HG03378 (cell line): ENCODE measurements at regions not wholly inside any gene's neighbourhood (a gene's known extent, or its start where the extent isn't known, plus 50 kb on each side); places are given as distances from the start of the nearest gene placed in this dataset.

Experiments
- ATAC-seq: cut with Tn5 transposase; IDR thresholded peaks from one replicate; pipeline ENCODE4 v1.9.1; 2021; ENCODE audit warnings: mild to moderate bottlenecking, moderate library complexity; ENCODE audit not compliant: unreplicated experiment

DNA sequence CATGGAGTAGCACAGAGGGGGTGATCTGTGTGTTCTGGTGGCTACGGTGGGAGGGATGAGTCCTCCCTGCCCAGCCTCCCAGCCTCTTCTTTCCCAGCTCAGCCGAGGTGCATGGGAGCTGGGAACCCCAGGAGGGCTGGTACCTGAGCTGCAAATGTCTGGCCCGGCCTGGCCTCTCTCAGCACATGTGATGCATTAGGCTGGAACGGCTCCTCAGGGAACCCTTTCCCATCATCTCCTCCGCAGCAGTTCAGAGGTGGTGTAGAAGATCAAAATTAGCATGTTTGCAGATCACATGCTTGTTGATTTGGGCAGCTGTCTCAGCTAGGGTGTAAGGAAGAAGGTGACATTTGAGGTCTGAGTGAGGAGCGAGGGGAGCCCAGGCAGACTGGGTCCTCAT is 126.6 kb downstream of the EMX2 start:
- no peak for ATAC-seq

DNA sequence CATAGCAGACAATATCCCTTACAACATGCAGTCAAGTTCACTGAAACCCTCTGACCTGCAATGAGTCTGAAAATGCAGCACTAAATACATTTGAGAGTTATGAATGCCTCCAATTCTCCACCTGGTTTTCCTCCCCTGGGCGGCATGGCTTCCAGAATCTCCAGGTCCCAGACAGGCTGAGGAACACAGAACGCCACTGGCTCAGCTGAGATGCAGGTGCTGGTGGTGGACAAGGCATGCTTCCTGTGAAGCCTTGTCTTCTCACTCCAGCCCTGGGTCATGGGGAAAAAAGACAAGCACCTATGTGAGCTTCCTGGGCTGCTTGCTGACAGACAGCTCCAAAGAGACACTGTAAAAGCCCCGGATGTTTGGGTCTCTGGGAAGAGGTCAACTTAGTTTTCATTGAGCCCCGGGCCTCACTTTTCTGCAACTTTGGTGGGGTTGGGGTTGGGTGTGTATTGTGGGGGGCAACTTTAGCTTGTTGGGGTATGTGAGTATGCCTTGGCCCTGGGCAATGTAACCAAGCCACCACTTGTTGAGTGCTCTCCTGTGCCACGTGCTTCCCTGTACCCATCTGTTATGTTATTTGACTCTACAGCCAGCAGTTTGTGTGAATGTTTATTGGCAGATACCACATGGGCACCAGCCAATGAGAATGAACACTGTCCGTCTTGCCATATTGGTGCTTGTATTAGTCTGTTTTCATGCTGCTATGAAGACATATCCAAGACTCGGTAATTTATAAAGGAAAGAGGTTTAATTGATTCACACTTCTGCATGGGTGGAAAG is 127.8 kb downstream of the EMX2 start:
- no peak for ATAC-seq

DNA sequence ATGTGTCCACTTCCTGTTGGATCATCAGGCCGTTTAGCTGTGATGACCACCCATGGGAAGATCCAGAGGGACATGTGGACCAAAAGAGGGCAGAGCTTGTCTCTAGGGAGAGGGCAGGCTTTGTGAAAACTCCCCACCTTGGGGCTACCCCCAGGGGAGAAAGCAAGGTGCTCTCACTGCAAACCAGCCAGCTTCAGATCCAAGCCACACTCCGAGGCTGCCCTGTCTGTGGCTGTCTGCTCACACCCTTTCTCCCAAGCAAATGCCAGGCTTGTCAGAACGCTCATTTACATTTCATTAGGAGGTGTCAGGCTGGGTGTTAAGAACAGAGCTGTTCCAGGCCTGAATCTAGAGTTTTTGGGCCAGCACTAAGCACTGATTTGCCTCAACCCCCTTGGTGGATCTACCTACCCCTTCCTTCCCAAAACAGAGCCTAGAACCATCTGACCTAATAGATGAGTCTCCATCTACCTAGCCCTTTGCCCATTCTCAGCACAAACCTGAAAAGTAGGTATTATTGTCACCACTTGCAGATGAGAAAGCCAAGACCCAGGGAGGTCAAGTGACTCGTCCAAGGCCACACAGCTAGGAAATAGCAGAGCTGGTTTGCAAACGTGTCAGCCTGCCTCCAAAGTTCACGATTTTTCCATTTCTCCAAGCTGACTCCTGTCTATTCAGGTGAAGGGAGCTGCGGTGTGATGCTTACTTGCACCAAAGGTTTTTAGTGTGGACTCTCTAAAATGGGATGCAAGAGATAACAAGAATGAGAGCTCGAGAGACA is 130.9 kb downstream of the EMX2 start:
- no peak for ATAC-seq

DNA sequence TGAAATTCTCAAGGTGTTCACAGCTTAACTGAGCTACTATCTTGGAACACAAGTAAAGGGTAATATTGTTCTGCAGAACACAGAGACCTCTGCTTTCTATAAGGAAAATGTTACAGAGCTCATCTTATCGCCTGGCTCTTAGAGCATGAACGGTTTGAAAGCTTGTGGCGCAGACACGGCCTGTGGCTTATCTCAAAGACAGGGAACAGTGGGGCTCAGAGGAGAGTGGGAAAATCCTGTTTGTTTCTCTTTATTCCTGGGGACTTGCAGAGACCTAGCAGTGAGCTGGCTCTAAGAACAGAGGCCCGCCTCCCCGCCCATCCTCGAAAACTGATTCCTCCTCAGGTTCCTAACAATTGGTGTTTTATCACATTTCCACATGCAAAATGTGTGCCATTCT is 131.7 kb downstream of the EMX2 start:
- no peak for ATAC-seq

DNA sequence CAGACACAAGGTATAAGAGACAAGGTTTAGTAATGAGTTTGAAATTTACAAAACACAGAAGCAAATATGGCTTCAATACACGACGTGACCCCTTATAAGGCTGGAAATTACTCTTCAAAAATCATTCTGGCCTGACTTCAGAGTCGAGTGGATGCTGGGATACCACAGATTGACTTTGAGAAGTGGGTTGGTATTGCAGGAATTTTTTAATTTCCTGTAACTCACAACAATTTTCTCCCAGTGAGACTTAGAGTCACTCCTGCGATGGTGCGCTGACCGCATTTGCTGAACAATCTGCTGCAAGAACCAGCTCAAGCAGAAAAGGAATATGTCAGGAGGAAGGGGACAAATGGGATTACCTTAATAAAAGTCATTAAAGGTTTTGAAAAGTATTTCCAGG is 132.1 kb downstream of the EMX2 start:
- ATAC-seq: no peak

DNA sequence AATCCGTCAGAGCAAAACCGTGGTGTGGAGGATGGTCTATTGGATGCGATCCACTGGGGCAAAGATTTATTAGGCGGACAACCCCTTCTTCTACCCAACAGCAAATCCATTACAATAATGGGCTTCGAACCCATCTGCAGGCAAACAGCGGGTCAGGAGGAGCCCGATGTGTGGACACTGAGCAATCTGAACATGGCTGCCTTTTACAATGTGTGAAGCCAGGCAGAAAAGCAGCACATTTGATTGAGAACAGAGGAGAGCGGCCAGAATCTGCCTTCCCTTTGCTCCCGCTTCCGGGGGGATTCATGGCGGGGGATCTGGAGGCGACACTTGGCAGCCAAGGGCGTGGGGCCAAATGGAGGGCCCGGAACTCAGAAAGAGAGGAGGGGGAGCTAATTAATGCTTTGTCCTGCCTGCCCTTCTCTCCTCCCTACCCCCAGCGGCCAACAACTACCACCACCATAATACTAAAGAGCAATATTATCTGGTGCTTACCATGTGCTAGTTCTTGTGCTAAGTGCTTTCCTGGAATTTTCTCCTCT is 133.0 kb downstream of the EMX2 start:
- no peak for ATAC-seq

DNA sequence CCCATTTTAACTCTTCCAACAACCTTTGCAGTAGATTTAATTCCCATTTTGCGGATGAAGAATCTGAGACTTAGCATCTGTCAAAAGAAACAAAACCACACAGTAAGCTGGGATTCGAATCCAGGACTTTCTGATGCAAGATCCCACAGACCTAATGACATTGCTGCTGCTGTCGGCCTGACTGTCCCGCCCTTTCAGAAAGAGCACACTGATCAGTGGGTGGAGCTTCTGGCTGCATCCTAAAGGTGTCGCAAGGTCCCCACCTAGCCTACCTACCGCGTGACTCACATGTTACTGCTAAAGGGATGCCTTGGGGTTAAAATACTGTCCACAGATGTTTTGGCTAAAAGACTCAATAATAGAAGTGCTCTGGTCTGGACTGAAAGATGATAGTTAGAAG is 134.7 kb downstream of the EMX2 start:
- ATAC-seq: no peak

DNA sequence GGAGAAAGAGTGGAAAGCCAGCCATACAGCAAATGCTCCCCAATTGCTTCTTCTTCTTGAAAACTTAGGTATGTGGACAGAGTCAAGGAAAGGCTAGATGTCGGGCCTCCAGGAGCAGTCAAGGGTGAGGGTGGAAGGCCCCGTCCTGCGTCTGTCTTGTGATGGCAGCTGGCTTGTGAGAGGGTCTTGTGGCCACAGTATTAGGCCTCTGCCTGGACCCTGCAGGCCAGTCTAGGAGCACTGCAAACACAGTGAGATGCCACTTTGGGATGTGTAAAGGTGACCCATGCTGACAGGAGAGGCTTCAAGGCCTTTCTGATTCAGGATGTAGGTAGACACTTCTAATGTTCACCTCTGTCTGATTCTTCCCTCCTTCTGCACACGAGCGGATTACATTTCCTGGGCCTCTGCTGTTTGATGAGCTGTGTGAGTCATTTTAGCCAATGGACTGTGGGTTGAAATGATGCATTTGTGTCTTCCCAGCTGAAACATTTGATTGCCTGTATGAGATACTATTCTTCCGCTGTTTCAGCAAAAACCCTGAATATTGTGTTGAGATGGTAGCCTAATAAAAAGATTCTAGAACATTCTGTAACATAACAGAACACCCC is 135.4 kb downstream of the EMX2 start:
- ATAC-seq: no peak

DNA sequence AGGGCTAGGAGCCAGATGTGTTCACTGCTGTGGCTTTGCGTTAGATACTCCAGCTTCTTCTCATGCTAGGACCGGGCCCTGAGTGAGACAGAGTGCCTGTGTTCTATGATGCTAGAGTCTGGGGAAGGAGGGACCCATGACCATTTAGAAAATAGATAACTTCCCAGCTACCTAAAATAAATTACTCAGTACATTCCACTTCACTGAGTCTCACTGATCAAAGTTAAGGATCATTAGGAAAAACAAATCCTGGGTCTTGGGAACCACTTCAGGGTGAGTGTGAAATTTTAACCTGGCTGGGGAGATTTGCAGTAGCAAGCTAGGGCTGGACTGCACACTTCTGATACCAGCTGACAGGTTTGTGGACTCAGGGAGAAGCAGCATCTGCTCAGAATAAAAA is 138.1 kb downstream of the EMX2 start:
- no peak for ATAC-seq

DNA sequence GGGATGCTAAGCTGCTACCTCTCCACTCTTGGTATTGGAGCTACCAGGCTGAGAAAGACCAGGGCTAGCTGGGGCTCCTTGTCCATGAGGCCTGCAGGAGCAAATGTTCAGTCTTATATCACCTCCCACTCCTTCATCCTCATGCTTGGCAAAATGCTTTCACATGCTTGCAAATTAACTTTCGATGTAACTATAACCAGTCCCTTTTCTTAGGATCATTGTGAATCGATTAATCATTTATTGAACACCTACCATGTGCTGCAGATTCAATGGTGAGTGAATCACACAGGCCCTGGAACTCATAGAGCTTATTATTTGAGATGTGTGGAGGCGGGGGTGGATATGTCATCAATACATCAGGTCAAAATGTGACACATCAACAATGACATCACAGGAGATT is 138.6 kb downstream of the EMX2 start:
- no peak for ATAC-seq

DNA sequence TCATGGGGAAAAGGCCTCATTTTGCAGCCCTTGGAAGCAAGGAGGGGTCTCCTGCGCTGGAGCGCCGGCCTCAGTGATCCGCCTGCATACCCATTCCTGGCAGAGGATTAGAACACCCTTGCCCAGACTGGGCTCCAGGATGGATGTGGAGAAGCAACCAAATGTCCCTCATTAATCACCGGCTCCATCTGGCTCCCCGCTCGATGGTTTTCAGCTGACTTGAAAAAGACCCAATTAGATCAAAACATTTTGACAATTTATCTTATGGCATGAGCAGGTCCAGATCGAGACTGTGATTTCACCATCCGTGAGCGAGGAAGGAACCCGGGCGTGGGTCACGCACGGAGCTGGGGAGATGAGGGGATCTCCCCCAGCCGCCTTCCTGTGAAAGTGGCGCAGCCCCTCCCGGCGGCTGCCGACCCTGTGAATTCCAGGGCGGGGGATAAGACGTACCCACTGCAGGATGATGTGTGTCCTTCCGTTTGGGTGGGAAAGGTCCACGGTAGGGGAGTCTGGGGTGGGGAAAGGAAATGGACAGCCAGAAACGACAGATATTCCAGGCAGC is 141.6 kb downstream of the EMX2 start:
- ATAC-seq: no peak

DNA sequence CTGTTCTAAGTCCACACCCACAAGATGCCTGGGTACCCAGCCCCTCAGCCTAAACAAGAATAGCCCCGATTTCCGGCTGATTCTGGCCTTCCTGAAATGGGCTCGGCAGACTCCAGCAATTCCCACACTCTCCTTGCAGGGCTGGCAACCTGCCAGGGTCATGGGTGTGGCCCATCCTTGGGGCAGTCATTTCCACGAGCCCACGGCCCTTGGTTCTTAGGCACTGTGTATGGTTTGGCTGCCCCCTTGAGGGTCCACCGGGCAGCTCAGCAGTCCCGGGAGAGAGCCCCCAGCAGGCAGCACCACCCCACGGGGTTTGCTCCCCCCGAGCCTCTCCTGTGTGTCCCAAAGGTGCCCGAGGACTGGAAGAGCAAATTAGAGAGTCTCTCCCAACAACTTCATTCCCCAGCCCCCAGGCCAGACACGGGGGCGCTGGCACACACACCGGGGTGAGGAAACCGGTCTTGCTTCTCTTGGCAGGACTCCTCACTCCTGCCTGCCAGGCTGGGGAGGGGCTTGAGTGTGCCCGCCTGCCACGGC is 142.2 kb downstream of the EMX2 start:
- no peak for ATAC-seq

DNA sequence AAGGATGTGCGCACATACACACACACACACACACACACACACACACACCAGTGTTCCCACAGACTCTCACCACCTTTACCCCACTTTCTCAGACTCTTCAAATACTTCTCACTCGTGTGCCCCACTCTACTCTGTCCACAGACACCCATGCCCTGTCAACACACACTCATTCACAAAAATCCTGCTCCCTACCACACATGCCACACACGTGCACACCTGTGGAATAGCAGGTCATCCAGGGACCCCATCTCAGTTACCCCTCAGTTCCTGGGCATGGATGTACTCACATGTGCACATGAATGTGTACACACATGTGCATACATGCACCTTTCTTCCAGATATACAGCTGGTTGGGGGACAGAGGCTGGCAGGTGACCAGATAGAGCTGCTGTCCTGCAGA is 142.9 kb downstream of the EMX2 start:
- no peak for ATAC-seq

DNA sequence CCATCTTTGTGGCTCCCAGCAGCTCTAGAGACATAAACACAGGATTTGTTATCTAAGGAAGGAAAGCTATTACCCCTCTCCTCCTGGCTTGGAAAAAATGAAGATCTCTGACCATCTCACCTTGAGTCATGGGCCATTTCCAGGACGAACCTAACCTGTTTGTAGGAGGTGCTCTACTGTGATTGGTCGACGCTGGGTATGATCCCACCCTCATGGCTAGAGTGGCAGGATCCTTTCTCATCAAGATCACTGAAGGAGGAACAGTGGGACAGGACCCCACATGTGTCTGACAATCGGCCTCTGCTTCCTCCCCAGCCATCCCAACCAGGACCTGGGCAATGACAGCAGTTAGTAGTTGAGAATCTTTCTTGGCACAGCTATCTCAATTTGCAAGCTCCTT is 144.1 kb downstream of the EMX2 start:
- no peak for ATAC-seq

DNA sequence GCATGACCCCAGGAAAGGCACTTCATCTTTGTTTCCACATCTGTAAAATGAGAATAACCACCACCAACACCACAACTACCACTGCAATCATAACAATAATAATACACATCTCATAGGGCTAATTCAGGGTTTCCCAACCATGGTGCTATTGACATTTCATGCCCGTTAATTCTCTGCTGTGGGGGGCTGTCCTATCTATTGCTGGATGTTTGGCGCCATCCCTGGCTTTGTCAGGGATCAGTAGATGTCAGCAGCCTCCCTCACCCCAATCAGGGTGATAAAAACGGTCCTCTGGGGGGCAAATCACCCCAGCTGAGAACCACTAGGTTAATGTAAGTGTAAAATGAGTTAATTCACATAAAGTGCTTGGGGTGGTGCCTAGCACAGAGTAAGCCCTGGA is 145.8 kb downstream of the EMX2 start:
- no peak for ATAC-seq

DNA sequence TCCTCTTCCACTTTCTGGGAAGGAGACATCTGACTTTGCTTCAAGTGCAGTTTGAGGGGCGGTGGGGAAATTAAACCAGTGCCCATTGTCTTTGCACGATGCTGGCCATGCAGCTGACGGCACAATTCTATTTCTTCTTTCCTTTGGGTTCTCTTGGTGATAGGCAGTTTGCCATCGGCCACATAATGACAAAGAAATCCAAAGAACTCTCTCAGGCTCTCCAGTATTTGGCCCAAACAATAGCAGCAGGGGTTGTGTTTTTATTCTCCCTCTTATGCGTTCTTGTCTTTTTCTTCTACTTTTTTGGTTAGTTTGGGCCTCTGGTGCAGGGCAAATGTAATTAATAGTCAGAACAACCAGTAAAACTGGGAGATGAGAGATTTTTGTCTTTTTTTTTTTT is 147.0 kb downstream of the EMX2 start:
- no peak for ATAC-seq

DNA sequence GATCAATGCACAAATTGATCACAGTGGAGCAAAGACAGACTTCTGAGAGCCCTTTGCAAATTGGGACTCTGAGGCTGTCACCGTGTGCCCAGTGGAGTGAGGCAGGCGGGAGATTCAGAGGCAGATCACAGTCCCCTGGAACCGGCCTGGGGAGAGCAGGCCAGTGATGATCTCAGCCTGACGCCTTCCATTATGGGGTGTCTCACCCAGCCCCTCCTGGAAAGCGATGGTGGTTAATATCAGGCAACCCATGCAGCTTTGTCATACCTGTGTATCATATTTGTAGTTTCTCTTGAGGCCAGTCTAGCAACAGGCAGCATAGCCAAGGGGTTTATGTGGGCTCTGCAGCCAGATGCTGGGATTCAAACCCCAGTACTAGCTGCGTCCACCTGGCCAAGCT is 147.8 kb downstream of the EMX2 start:
- ATAC-seq: no peak

DNA sequence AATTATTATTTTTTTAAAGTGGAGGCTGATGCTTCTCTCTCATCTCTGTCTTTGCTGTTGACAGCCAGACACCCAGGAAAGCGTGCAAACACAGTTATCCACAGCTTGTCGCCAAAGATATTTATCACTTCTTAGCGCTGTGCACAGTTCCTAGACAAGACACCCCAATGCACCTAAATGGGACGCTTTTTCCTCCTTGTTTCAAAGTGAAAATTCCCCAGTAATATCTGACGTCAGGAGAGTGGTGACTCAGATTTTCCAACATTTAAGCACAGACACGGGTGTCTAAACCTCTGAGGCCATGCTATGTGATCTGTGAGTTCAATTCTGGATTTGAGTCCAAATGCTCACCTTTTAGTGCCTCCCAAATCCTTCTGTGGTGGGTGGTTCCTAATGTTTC is 151.6 kb downstream of the EMX2 start:
- no peak for ATAC-seq

DNA sequence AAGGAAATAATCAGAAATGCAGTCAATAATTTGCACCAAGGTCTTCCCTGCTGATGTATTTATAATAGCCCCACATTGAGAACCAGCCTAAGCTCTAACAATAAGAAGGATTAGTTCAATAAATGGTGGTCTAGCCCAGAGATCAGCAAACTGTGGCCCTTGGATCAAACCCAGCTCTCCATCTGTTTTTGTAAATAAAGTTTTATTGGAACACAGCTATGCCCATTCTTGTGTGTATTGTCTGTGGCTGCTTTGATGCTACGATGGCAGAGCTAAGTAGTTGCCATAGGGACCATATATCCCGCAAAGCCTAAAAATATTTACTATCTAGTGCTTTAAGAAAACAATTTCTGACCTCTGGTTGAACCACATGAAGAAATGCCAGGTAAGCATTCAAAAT is 154.9 kb downstream of the EMX2 start:
- ATAC-seq: no peak

DNA sequence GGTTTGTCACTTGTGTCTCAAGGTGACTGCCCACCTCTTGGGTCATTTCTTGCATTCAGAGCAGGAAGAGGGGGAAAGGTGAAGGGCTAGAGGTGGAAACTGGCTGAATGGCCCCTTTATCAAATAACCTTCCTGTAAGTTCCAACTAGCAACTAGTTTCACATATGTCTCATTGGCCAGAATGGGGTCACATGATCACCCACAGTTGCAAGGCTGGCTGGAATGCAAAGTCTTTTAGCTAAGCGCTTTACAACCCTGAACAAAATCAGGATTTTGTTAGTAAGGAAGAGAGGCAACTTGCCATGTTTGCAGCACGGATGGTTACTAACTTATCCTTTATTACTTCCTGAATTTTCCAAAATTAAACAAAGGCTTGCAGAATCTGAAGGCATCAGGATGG is 156.3 kb downstream of the EMX2 start:
- no peak for ATAC-seq

DNA sequence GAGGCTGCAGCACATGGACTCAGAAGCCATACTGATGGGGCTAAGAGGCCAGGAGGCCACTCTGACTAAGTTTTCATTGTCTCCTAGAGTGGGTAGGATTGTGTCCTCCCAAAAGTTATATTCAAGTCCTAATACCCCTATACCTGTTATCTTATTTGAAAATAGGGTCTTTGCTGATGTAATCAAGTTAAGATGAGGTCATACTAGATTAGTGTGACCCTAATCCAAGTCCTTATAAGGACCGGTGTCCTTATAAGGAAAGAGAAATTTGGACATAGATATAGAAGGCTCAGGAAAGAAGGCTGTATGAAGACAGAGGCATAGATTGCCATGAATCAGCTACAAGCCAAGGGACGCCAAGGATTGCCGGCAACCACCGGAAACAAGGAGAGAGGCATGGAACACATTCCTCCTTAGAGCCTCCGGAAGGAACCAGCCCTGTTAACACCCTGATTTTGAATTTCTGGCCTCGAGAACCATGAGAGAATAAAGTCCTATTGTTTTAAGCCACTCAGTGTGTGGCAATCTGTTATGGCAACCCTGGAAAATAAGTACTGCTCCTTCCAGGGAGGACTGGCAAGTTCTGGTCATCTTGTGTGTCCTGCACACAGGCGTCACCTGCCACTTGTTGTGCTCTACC is 157.0 kb downstream of the EMX2 start:
- no peak for ATAC-seq
